HCEC 1CT (cell line): ENCODE measurements at regions not wholly inside any gene's neighbourhood (a gene's known extent, or its start where the extent isn't known, plus 50 kb on each side); places are given as distances from the start of the nearest gene placed in this dataset.

Source experiments
- DNase-seq: peaks from one replicate; pipeline ENCODE4 v3.0.0-alpha.2; 2017

DNA sequence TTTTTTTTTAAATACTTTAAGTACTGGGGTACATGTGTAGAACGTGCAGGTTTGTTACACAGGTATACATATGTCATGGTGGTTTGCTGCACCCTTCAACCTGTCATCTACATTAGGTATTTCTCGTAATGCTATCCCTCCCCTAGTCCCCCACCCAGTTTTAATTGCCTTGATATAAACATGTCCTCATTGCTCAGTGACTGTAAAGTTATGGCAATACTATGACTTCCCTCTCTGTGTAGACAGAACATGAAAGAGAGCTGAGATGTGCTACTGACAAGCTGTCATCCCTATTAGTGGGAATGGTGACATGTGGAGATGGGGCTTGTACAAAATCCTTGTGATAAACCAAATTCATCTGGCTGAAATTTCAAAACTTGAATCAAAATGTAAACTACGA lies 449.7 kb upstream of the TRIB2 start:
- DNase-seq, result no peak

DNA sequence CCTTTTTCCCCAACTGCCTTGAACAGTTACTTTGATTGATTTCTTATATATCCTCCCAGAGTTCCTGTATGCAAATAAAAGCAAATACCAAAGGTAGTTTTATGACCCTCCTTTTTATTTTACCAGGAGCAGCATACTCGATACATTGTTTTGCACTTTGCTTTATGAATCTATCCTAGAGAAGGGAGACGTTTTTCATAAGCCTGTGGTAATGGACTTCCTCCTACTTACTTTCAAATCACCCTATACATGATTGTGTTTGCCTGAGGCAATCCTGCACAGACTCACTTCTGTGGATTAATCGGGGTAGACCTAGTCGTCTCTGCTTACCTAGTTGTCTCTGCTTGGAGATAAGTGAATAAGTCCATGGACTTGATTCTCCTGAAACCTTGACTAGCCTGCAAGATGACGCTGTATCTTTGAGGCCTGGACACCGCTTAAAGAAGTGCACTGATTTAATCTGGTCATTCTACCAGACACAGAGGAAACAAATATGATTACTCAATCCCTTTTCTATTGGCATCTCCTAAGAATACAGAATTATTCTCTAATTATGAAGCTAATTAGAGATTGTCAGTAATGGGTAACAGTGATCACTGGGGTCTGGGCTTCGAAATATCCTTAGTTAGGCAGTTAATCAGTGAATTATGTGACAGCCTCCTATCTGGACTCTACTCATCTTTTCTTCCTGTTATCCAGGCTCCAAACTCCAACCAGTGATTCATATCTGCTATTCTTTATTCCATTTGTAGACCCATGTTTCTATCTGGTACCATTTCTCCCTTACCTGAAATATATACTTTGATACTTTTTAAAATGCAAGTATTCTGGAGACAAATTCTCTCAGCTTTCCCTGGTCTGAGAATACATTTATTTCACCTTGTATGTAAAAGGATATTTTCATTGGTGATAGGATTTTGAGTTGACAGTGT lies 447.4 kb upstream of the TRIB2 start:
- no peak for DNase-seq

DNA sequence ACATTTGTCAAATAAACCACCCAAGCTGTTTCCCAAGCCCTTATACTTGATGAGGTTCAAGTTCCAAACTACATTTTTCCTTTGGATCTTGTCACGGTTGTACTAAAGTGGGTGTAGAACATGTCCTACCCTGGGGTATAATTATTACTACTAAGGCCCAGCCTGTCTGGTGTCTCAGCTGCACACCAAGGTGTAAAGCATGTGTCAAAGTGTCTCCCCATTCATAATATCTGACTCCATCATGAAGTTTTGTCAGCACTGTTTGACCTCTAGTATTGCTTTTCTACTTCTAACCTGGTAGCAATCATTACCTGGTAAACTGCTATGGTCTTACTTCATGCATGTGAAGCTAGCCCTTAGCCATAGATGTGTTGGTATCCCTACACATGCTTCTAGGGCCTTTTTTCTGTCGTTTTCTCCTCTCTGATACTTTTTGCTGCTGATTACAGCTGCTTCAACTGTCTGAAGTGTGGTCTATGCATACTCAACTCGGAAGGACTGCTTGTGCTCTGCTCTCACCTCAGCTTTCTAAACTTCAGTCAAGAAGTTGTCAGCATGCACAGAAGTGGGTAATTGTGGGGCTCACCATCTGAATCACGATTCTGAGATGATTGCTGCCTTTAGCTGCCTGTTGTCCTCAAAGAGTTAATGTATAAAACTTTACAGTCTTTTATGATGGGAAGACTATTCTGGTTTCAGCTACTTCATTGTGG lies 445.7 kb upstream of the TRIB2 start:
- DNase-seq, result no peak

DNA sequence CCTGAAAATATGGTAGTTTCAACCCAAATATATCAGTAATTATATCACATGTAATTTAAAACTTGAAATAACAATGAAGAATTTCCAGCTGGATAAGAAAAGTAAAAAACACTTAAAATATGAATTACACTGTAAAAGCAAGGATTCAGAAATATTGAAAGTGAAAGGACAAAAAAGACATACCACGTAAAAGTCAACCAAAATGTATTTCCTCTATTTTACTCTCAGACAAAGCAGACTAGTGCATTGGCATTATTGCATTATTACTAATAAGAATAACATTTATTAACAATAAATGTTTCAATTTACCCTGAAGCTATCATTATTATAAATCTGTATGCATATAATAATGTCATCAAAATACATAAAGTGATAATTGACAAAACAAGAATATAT lies 445.1 kb upstream of the TRIB2 start:
- no peak for DNase-seq

DNA sequence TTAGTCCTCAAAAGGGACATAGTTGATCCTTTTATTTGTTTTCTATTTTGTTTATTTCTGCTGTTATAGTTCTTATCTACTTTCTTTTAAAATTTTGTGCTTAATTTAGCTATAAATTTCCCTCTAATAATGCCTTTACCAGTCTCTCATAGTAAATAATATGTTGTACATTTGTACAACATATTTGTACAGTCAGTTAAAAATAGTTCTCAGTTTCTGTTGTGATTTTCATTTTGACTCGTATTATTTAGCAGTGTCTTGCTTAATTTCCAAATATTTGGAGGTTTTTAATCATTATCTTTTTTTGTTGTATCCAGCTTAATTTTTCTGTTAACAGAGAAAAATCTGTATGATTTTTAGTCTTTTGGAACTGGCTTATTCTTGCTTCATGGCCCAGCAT lies 443.6 kb upstream of the TRIB2 start:
- DNase-seq, result no peak

DNA sequence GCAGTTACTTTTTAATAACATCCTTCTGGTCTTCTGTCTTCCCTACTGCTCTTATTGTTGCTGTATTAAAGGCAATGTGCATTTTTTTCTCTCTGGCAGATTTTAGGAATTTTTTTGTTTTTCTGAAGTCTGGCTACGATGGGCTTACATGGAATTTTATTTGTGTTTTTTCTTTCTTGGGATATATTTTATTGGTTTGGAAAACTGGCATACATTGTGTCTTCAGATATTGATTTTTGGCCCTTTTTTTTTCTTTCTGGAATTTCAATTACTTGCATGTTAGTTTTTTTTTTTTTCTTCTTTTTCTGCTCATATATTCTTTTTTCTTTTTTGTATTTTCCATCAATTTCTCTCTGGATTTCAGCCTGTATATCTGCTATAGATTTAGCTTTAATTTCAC lies 442.1 kb upstream of the TRIB2 start:
- no peak for DNase-seq

DNA sequence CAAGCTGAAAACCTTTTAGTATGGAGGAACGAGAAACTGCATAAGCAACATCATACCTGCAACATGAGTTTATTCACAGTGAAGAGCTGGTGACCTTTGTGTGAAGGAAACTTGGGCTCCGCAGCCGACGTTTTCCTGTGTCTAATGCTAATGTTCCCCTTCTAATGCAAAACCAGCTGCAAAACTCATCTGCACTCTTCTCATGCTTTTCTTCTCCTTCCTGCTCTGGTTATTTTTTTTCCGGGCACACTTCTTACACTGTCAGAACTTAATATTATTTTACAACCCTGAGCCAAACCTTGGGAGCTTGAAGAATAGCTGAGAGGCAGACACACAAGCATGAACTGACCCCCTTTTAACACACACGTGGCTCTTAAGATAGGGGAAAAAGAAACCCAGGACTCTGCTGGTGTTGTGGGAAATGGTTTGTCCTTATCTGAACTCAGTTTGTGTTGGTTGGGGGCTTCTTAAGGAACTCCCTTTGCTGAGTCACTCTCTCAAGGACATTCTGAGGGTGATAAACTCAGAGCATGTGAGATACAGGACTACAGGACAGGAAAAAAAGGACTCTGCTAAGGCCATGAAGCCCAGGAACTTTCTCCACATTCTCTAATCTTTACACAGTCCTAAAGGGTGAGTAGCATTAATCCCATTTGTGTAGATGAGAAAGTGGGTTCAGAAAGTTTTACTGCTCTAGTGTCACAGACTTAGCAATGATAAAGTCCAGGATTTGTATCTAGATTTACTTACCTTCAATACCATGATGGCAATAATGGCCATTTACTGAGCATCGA lies 439.3 kb upstream of the TRIB2 start:
- no peak for DNase-seq

DNA sequence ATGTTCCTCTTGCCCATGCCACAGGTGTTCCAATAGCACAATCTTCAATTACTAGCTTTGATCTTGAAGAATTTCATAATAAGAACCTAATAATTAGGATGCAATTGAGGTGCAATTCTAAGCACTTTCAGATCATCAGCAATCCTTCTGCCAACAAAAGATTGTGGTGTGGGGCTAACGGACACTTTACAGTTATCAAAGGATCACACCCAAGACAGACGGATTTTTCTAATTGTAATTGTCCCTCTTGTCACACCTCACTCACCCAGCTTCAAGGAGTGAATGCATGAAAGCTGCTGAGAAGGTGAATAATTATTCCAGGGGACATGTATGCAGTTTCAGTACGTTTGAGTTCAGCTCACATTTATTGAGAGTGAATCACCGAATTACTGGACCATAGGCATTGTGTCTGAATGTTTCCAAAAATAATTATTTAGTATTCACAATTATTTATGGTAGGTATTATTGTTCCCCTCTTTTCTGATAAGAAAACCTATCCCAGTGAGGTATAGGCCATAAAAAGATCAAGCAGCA lies 438.5 kb upstream of the TRIB2 start:
- DNase-seq, result no peak

DNA sequence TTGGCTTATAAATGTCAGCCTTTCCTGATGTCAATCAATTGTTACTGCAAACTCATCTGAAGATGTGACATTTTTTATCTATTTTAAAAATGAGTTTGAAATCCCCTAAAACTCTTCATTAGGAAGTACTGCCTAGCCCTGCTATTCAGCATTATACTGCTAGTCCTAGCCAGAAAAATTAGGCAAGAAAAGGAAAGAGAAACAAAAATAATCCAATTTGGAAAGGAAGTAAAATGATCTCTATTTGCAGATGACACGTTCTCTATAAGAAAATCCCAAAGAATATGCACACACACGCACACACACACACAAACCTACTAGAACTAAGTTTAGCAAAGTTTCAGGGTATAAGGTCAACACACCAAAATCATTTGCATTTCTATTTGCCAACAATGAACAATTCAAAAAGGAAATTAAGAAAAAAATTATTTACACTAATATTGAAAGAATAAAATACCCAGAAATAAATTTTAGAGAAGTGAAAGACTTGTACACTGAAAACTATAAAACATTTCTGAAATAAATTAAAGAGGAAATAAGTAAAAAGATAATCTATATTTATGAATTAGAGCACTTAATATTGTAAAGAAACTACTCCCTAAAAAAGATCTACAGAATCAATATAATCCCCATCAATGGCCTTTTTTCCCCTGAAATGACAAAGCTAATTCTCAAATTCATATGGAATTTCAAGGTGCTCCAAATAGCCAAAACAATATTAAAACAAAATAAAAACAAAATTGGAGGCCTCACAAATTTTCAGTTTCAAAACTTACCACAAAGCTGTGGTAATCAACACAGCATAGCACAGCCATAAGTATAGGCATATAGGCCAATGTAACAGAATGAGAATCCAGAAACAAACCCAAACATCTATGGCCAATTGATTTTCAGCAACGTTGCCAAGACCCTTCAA lies 433.7 kb upstream of the TRIB2 start:
- no peak for DNase-seq

DNA sequence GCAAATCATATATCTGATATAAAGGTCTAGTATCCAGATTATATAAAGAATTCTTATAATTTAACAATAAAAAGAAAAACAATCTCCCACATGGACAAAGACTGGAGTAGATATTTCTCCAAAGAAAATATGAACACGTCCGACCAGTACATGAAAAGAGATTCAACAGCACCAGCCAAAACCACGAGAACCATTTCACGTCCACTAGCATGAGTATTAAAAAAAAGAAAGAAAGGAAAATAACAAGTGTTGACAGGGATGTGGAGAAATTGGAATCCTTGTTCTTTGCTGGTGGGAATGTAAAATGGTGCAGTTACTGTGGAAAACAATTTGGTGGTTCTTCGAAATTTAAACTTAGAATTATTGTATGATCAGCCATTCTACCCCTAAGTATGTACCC lies 432.7 kb upstream of the TRIB2 start:
- DNase-seq, result no peak

DNA sequence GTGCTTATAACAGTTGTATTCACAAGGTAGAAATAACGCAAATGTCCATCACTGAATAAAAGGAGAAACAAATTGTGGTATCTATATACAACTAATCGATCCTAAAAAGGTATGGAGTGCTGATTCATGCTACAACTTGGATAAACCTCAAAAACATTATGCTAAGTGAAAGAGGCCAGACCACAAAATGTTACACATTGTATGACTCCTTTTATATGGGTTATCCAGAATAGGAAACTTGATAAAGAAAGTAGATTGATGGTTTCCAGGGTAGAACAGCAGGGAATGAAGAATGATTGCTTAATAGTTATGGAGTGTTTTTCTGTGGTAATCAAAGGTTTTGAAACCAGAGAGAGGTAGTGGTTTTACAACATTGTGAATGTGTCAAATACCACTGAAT lies 432.2 kb upstream of the TRIB2 start:
- DNase-seq, result peak; percentile 77

DNA sequence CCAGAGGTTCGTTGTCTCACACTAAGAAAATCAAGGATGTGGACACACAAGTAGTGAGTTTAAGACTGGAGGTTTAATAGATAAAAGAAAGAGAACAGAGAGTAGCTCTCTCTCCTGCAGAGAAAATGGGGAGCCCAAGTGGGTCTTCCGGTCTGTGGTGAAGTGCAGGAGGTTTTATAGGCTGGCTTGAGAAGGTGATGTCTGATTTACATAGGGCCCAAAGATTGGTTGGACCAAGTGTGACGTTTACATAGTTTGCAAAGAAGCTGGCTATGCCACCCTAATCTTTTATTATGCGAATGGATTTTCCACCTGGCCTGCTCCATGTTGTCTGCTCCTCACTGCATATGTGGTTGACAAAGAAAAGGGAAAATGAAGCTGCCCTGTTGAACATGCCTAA lies 430.4 kb upstream of the TRIB2 start:
- no peak for DNase-seq

DNA sequence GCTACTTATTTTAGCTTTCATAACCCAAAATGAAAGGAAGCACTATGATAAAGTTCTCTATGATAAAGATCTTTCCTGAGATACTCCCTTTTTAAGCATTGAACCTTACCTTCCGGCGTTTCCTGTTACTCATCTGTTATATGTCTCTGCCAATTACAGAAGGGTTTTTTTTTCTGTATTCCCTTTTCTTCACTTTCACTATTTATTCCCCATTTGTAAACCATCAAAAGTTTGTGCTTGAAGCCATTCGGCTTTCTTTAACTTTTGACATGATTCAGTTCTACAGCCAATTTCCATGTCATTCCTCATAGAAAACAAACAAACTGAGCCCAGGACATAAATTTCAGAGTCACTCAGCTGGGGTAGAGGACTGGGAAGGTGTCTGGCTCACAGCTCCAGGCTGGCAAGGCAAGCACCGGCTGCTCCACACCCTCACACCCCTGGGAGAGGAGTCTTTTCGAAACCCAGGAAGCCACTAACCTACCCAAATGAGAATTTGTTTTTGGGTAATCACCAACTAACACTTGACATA lies 429.4 kb upstream of the TRIB2 start:
- DNase-seq, result peak; percentile 28

DNA sequence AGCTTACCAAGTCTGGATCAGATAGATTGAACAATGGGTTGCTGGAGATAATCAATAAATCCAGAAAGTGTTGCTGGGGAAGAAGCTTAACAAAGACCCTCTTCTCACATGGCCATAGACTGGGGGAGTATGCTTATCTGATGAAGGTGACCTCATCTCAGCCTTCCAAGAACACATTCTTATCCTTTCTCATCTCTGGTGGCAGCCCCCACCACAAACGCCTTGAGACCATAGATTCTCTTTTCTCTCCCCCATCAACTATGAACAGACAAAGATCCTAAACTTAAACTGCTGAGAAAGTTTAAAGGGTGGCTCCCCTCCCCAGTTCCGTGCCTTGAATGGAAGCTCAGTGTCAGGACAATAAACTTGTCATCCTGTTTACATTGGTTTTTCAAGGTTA lies 428.7 kb upstream of the TRIB2 start:
- no peak for DNase-seq

DNA sequence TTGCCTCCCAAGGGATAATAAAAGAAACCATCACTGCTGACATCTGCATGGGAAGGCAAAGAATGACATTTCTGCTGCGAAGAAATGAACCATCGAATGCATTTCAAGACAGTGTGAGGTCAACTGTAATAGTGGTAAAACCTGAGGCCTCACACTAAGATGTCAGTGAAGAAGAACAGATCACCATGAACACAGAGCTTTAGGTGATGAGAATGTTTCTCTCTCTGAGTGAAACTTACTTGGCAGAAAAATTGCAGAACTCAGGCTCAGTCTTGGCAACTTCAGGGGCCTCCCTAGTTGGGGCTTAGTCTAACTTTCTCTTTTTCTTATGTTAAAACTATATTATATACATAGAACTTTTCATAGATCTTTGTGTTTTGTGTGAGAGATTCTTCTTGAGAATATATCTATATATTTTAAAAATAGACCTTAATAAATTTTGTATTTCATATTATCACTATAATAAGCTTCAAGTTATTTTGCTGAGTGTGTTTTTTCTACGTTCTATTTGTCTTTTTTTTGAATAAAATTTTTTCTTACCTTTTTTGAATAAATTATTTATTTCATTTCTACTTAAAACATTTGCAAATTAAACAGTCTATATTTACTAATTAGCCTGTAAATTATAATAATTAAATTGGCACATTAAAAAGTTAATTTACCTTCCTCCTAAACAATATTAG lies 427.5 kb upstream of the TRIB2 start:
- DNase-seq, result no peak

DNA sequence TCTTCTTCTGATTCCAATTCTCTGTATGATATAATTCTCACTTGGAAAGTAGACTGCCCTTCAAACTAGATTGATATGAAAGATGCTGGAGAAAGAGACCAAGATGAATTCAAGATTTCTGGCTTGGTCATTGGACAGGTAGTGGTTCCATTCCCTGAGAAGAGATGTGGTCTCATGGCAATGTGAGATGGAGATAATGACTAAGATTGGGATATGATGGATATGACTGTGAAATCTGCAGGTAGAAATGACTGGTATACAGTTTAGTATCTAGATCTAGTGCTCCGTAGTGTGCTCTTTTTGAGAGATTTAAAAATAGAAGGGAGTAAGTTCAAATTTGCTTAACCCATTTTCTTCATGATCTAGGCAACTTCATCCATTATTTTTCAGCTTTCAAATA lies 425.4 kb upstream of the TRIB2 start:
- no peak for DNase-seq

DNA sequence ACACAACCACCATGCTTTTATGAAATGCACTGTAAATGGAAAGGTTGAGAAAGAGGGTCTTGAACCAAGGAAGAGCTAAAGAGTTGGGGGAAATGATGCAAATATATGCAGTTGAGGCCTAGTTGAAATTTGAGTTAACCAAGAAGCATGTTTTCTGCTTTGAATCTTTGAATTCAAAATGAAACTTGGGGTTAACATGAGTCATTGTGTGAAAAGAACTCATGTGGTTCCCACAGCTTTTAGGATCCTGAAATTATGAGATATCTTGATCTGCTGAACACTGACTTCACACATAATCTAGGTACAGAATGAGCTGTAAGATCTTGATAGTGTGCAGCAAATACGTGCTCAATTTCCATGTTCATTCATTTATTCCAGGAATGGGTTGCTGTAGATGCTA lies 422.9 kb upstream of the TRIB2 start:
- DNase-seq, result peak; percentile 16

DNA sequence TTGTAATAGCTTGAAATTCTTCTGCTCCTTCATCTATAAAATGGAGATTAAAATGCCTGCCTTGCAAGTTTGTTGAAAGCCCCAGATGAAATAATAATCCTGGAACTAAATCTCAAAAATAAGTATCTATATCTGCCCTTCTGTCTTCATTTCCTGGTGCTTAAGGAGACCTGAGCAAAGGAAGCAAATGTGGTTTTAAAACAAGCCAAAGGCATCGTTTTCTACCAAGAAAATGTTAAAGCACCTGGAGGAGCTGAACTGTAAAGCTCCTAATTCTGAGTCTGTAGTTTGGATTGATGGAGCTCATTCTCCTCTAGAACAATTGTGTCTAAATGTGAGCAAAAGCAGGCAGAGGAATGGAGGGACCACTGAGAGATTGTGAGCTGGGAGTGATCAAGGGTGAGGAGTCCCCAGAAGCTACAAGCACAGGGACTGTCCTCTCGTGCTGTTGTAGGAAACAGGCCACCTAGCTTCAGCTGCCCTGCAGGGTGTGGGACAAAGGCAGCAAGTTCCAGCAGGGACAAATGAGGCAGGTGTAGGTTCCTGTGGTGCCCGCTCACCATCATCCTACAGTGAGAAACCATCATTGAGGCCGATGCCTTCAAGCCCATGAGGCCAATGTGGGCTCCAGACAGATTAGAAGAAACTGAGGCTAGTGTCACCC lies 420.7 kb upstream of the TRIB2 start:
- DNase-seq, result no peak

DNA sequence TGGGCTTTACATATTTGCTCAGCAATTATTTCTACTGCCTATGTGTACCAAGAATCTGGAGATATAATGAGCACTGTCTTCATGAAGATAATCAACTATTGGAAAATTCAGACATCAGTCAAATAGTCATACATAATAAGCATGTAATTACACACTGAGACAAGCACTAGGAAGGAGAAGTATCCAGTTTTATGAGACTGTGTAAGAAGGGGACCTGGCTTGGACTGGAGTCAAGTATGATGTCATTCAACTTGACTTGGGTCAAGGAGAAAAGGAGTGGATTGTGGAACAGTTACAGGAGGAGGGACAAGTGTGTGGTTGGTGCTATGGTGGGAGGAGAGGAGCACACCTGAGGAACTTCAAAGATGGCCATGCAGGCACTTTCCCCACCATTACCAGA lies 419.8 kb upstream of the TRIB2 start:
- DNase-seq, result no peak

DNA sequence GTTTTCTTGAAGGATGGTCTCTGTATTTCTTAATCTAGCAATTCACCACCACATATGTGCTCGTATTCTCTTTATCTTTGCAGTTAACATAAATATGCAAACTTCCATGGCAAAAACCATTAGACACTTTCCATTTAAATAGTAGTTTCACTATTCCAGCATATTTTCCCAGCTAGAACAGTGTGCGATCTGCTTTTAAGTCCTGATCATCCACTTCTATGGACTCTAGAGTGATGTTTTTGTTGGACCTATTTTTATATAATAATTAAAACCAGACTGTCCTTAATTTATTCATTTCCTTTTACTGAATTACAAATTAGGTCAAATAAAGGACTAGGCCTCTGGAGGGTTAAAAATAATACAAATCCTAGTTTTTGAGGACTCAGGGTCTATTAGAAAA lies 418.4 kb upstream of the TRIB2 start:
- no peak for DNase-seq

DNA sequence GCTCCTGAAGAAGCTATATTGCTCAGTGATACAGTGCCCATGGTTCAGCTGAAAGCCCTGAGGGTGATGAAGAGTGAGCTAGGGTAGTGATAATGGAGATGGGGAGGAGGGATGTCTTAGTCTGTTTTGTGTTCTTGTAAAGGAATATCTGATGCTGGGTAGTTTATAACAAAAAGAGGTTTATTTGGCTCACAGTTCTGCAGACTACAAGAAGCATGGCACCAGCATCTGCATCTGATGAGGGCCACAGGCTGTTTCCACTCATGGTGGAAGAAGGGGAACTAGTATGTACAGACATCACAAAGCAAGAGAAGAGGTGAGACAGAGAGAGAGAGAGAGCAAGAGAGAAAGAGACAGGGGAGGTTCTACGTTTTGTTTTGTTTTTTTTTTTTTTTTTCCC lies 417.3 kb upstream of the TRIB2 start:
- no peak for DNase-seq
